Type B pancreatic cell (in vitro differentiated cells): ENCODE measurements at regions not wholly inside any gene's neighbourhood (a gene's known extent, or its start where the extent isn't known, plus 50 kb on each side); places are given as distances from the start of the nearest gene placed in this dataset.

ENCODE experiments used
- DNase-seq: peaks from one replicate; pipeline ENCODE4 v3.0.0; 2021; ENCODE audit warnings: mixed read lengths; ENCODE audit not compliant: unreplicated experiment; ENCODE audit errors: extremely low spot score
- H3K27ac Mint-ChIP-seq: 2 replicates; pipeline ENCODE4 v1.8.0; 2021; ENCODE audit warnings: mild to moderate bottlenecking, mixed read lengths
- H3K27me3 Mint-ChIP-seq: 2 replicates; pipeline ENCODE4 v1.8.0; 2021; ENCODE audit warnings: mixed read lengths
- H3K36me3 Mint-ChIP-seq: 2 replicates; pipeline ENCODE4 v1.8.0; 2021; ENCODE audit warnings: mixed read lengths
- H3K4me1 Mint-ChIP-seq: one replicate; pipeline ENCODE4 v1.8.0; 2021; ENCODE audit warnings: mixed read lengths; ENCODE audit not compliant: unreplicated experiment
- H3K4me3 Mint-ChIP-seq: 2 replicates; pipeline ENCODE4 v1.8.0; 2021; ENCODE audit warnings: mild to moderate bottlenecking, mixed read lengths
- H3K9me3 Mint-ChIP-seq: 2 replicates; pipeline ENCODE4 v1.8.0; 2021; ENCODE audit warnings: mixed read lengths
- TF ChIP-seq, protein P1 (sequence below): fragments of 200-600 bp; sonication (generic); conservative IDR thresholded peaks from 2 replicates; pipeline ENCODE4 v1.5.0; 2021; ENCODE audit warnings: antibody characterized with exemption, mild to moderate bottlenecking

DNA sequence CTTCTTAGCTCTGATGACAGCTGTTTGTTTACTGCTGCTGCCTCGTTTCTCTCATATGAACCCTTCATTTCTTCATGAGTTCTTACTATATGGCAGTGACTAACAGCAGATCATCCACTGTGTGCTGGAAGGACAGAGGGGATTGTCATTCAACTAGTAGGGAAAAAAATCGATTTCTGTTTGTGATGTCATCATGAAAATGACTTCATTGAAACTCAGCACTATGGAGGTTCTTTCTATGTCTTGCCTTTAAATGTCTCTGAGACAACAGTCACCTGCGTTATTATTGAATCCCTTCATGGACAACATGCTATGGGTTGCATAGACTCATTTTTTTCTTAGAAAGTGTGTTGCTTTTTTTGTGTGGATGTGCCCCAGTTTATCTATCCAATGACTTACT, 394.4 kb downstream of the DOK5 start:
- no peaks in the 10 kb centered on the region for H3K36me3 Mint-ChIP-seq
- no peak overlapping the region for H3K27ac Mint-ChIP-seq
- no peaks in the 10 kb centered on the region for H3K27me3 Mint-ChIP-seq
- H3K9me3 Mint-ChIP-seq = no peaks in the 10 kb centered on the region
- TF ChIP-seq, protein P1, sequence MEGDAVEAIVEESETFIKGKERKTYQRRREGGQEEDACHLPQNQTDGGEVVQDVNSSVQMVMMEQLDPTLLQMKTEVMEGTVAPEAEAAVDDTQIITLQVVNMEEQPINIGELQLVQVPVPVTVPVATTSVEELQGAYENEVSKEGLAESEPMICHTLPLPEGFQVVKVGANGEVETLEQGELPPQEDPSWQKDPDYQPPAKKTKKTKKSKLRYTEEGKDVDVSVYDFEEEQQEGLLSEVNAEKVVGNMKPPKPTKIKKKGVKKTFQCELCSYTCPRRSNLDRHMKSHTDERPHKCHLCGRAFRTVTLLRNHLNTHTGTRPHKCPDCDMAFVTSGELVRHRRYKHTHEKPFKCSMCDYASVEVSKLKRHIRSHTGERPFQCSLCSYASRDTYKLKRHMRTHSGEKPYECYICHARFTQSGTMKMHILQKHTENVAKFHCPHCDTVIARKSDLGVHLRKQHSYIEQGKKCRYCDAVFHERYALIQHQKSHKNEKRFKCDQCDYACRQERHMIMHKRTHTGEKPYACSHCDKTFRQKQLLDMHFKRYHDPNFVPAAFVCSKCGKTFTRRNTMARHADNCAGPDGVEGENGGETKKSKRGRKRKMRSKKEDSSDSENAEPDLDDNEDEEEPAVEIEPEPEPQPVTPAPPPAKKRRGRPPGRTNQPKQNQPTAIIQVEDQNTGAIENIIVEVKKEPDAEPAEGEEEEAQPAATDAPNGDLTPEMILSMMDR = no peak
- no peak overlapping the region for H3K4me3 Mint-ChIP-seq
- H3K4me1 Mint-ChIP-seq = no peaks in the 10 kb centered on the region
- no peak for DNase-seq

DNA sequence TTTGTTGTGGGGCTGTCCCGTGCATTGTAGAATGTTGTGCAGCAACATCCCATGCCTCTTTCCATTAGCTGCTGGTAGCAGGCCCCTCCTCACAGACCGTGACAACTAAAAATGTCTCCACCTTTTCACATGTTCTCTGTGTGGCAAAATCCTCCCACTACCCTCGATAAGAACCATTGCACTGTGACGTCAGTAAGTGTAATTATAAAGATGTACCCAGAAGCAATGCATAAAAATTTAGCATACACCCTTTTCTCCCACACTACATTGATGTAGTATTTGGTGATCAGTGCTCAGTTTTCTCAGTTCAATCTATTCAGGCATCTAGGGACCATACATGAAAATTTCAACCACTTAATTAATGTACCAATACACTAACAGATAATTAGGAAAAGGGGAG, 389.9 kb downstream of the DOK5 start:
- Mint-ChIP-seq H3K9me3 (peaks cover 3% of the 10 kb centered on the region), H3K36me3 (no peaks in the 10 kb centered on the region), H3K27ac (no peak overlapping the region), H3K27me3 (peaks cover 11% of the 10 kb centered on the region), H3K4me1 (peaks cover 17% of the 10 kb centered on the region), H3K4me3 (no peak overlapping the region)
- DNase-seq = no peak
- TF ChIP-seq, protein P1 = no peak

DNA sequence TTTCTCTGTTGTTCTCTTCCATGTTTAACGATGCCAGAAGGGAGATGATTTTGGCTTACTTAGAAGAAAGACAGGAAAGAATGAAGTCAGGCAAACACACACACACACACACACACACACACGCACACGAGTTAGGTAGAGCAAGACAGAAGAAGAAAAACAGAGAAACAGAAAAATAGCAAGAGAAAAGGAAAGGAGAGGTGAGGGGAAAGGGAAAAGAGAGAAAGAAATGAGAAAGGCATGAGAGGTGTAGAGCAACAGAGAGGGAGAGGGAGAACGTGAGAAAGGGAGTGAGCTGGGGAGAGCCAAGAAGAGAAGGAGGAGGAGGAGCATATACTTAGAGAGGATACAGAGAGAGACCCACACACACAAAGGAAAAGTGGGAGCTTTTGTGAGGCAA, 385.3 kb downstream of the DOK5 start:
- H3K36me3 Mint-ChIP-seq = no peaks in the 10 kb centered on the region
- H3K4me1 Mint-ChIP-seq = peaks cover 17% of the 10 kb centered on the region
- no peak overlapping the region for H3K27ac Mint-ChIP-seq
- H3K9me3 Mint-ChIP-seq = peaks cover 3% of the 10 kb centered on the region
- TF ChIP-seq, protein P1 = no peak
- H3K27me3 Mint-ChIP-seq = peaks cover 14% of the 10 kb centered on the region
- H3K4me3 Mint-ChIP-seq = no peak overlapping the region
- DNase-seq = no peak

DNA sequence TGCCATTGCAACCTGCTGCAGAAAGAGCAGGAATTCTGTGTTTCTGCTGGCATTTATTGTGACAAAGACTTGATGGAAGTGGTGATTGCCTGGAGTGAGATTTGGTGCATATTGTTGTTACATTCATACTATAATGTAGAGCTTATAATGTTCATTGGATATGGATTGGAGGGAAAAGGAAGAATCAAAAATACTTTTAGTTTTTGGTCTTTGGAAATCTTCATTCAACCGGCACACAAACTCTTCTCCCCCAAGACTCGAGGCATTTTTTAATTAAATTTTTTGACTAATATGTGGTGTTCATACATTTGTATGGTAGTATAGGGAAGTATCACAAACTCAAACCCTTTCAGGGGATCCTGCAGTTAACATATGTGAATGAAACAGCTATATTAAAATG, 380.8 kb downstream of the DOK5 start:
- TF ChIP-seq, protein P1 = no peak
- H3K27ac Mint-ChIP-seq = no peak overlapping the region
- no peak overlapping the region for H3K4me3 Mint-ChIP-seq

DNA sequence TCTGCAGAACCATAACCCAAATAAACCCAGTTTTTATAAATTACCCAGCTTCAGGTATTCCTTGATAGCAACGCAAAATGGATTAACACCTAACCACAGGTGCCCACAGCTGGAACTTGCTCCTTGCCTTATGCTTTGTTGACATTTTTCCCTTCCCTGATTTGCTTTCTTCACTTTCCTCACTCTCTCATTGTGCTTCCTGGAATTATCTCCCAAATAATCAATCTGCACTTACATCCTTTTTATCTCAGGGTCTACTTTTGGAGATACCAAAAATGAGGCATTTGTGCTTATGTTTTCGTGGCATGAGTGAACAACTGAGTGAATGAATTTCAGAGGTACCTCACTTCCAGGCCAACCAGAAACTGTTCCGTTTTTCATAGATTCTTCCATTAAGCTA, 374.3 kb downstream of the DOK5 start:
- H3K9me3 Mint-ChIP-seq = peaks cover 4% of the 10 kb centered on the region
- H3K27ac Mint-ChIP-seq = no peak overlapping the region
- H3K36me3 Mint-ChIP-seq = no peaks in the 10 kb centered on the region
- H3K4me3 Mint-ChIP-seq = no peak overlapping the region
- peaks cover 9% of the 10 kb centered on the region for H3K4me1 Mint-ChIP-seq
- H3K27me3 Mint-ChIP-seq = peaks cover 8% of the 10 kb centered on the region
- no peak for DNase-seq
- TF ChIP-seq, protein P1 = no peak

More for the DNA sequence above, 380.8 kb downstream of the DOK5 start:
- DNase-seq = no peak
- H3K4me1 Mint-ChIP-seq = peaks cover 9% of the 10 kb centered on the region
- peaks cover 10% of the 10 kb centered on the region for H3K27me3 Mint-ChIP-seq
- no peaks in the 10 kb centered on the region for H3K9me3 Mint-ChIP-seq
- no peaks in the 10 kb centered on the region for H3K36me3 Mint-ChIP-seq

DNA sequence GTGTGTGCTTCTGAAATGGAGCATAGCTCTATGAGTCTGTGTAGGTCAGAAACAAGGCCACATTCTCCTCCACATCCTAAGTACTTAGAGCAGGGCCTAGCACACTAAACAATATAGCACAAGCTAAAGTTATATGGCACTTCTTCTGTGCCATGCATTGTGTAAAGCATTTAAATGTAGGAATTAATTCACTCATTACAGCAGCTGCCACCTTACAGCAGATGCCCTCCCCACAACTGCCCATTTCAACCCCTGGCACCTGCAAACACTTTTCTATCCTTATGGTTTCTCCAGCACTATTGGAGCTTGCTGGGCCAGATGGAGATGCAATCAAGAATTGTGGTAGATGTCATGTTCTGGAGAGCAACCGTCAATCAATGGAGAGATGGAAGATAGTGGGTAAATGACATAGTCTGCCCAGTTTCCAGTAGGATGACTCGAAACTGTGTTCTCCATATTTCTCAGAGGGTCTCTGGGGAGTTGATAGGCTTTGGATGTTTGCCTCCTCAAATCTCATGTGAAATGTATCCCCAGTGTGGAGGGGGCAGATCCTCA, 373.7 kb downstream of the DOK5 start:
- Mint-ChIP-seq H3K9me3 (peaks cover 4% of the 10 kb centered on the region), H3K4me3 (no peak overlapping the region), H3K27me3 (peaks cover 8% of the 10 kb centered on the region), H3K4me1 (peaks cover 9% of the 10 kb centered on the region), H3K27ac (no peak overlapping the region), H3K36me3 (no peaks in the 10 kb centered on the region)
- no peak for DNase-seq
- TF ChIP-seq, protein P1 = no peak
